Kidney (tissue), 13 donors: ENCODE measurements at regions not wholly inside any gene's neighbourhood (a gene's known extent, or its start where the extent isn't known, plus 50 kb on each side); places are given as distances from the start of the nearest gene placed in this dataset.
"Not testable (repeated sequence)": the region's sequence is repeated elsewhere in the genome, so short reads cannot be mapped to it uniquely, and the experiment has no call there.

Experiments
- DNase-seq, 5 donors: peaks; one replicate each; pipeline ENCODE4 v3.0.0-alpha.2; 2013 to 2020
- FAIRE-seq: peaks from 2 replicates; lab custom pipeline; 2012; peaks lifted over from hg19 to GRCh38; lab: Jason Lieb, UNC
- H3K27ac ChIP-seq, 2 donors: one replicate each; pipeline ENCODE4 v1.7.0; 2013; ENCODE audit warnings: low read depth in 2 of 2, low read length in 2 of 2, inconsistent platforms in 1 of 2
- H3K27me3 ChIP-seq: one replicate; pipeline ENCODE4 v1.7.1; 2013; ENCODE audit warnings: low read length, inconsistent platforms; ENCODE audit not compliant: control insufficient read depth, insufficient read depth
- H3K36me3 ChIP-seq, 3 donors: one replicate each; pipeline versions ENCODE4 v1.7.0 to v1.7.1; 2013; ENCODE audit warnings: low read length in 3 of 3, control low read depth in 1 of 3, inconsistent platforms in 1 of 3; ENCODE audit not compliant: insufficient read depth in 3 of 3, control insufficient read depth in 2 of 3
- H3K4me1 ChIP-seq, 3 donors: one replicate each; pipeline versions ENCODE4 v1.7.0 to v1.7.1; 2013; ENCODE audit warnings: low read length in 3 of 3, inconsistent platforms in 1 of 3, low read depth in 1 of 3; ENCODE audit not compliant: control insufficient read depth in 2 of 3, insufficient read depth in 2 of 3
- H3K4me3 ChIP-seq, 3 donors: one replicate each; pipeline versions ENCODE4 v1.7.0 to v1.8.1; 2013; ENCODE audit warnings: low read length in 3 of 3, control low read depth in 1 of 3, inconsistent platforms in 1 of 3
- H3K9ac ChIP-seq, 3 donors: one replicate each; pipeline versions ENCODE4 v1.7.0 to v1.7.1; 2013; ENCODE audit warnings: low read length in 3 of 3, control low read depth in 1 of 3, inconsistent platforms in 1 of 3
- H3K9me3 ChIP-seq, 3 donors: one replicate each; pipeline versions ENCODE4 v1.7.0 to v1.7.1; 2013; ENCODE audit warnings: low read length in 3 of 3, control low read depth in 1 of 3, inconsistent platforms in 1 of 3; ENCODE audit not compliant: control insufficient read depth in 2 of 3, insufficient read depth in 1 of 3
- CTCF ChIP-seq: IDR thresholded peaks from 3 replicates; pipeline ENCODE4 v1.5.1; 2012; ENCODE audit warnings: mild to moderate bottlenecking, moderate library complexity, borderline replicate concordance; ENCODE audit not compliant: insufficient read depth; ENCODE audit errors: extremely low read depth
- intact Hi-C: fragments of 100-400 bp; cut with DNase I; formaldehyde crosslinking; loops from one replicate; pipeline ENCODE4 v1.11.1; 2022
- donor health status: control.
- donor health status: control.
- donor health status: control.
- donor health status: control.
- donor health status: control.
- donor health status: DM: yes; HTN: yes; CAD: no.
- donor health status: Normal renal cell carcinoma (clear cell type).

- Histone ChIP-seq H3K4me3 (no peak overlapping the region), H3K9ac (no peak overlapping the region), H3K27me3 (no peaks in the 10 kb centered on the region), H3K27ac (no peak overlapping the region), H3K4me1 (no peaks in the 10 kb centered on the region), H3K9me3 (no peaks in the 10 kb centered on the region), H3K36me3 (no peaks in the 10 kb centered on the region)
- intact Hi-C loops = no loop called here
- no peak for TF ChIP-seq CTCF
- DNase-seq (no peak), FAIRE-seq (no peak)
Measured at GRCh38 chr3:94372026-94372425, 309.2 kb downstream of the NSUN3 start.

GRCh38 chr3:94373456-94373855 lies 310.6 kb downstream of the NSUN3 start:
- no peak for DNase-seq
- no peaks in the 10 kb centered on the region for H3K9me3 ChIP-seq
- no peaks in the 10 kb centered on the region for H3K36me3 ChIP-seq
- TF ChIP-seq CTCF = no peak
- H3K27me3 ChIP-seq = no peaks in the 10 kb centered on the region
- no peak for FAIRE-seq
- H3K4me3 ChIP-seq = no peak overlapping the region
- no peaks in the 10 kb centered on the region for H3K4me1 ChIP-seq
- H3K9ac ChIP-seq = no peak overlapping the region
- intact Hi-C loops = no loop called here
- H3K27ac ChIP-seq = no peak overlapping the region

GRCh38 chr3:94374439-94375161 lies 311.7 kb downstream of the NSUN3 start:
- no peak overlapping the region for H3K4me3 ChIP-seq
- DNase-seq (no peak), FAIRE-seq (no peak)
- H3K9ac ChIP-seq = no peak overlapping the region
- no peaks in the 10 kb centered on the region for H3K4me1 ChIP-seq
- no peaks in the 10 kb centered on the region for H3K27me3 ChIP-seq
- no peak overlapping the region for H3K27ac ChIP-seq
- no peak for TF ChIP-seq CTCF
- no peaks in the 10 kb centered on the region for H3K36me3 ChIP-seq
- intact Hi-C loops = no loop called here
- H3K9me3 ChIP-seq = no peaks in the 10 kb centered on the region

GRCh38 chr3:94377123-94377696 lies 314.3 kb downstream of the NSUN3 start:
- H3K27ac ChIP-seq, FAIRE-seq, intact Hi-C loops: not testable (repeated sequence)

GRCh38 chr3:94377863-94378262 lies 315.0 kb downstream of the NSUN3 start:
- H3K4me3 ChIP-seq, FAIRE-seq, H3K27me3 ChIP-seq, H3K4me1 ChIP-seq, H3K9me3 ChIP-seq, H3K9ac ChIP-seq, DNase-seq, intact Hi-C loops, H3K36me3 ChIP-seq, H3K27ac ChIP-seq: not testable (repeated sequence)

More at GRCh38 chr3:94377123-94377696, 314.3 kb downstream of the NSUN3 start:
- not testable (repeated sequence) for H3K9ac ChIP-seq, DNase-seq, H3K36me3 ChIP-seq, H3K4me1 ChIP-seq, H3K9me3 ChIP-seq, H3K4me3 ChIP-seq, H3K27me3 ChIP-seq
